HG03025 (cell line): ENCODE measurements at regions not wholly inside any gene's neighbourhood (a gene's known extent, or its start where the extent isn't known, plus 50 kb on each side); places are given as distances from the start of the nearest gene placed in this dataset.

Source experiments
- ATAC-seq: cut with Tn5 transposase; IDR thresholded peaks from one replicate; pipeline ENCODE4 v1.9.1; 2021; ENCODE audit warnings: mild to moderate bottlenecking, moderate library complexity; ENCODE audit not compliant: unreplicated experiment, low FRiP score

- no peak for ATAC-seq
Measured at GRCh38 chr12:46439793-46440511, 67.4 kb upstream of the SLC38A2 start.

GRCh38 chr12:46438719-46439319, 66.2 kb upstream of the SLC38A2 start:
- ATAC-seq: no peak

GRCh38 chr12:46438256-46438655, 65.7 kb upstream of the SLC38A2 start:
- ATAC-seq: no peak

- ATAC-seq: no peak
Measured at GRCh38 chr12:46437469-46437868, 64.9 kb upstream of the SLC38A2 start.

- no peak for ATAC-seq
Measured at GRCh38 chr12:46436747-46437146, 64.2 kb upstream of the SLC38A2 start.

GRCh38 chr12:46435625-46436024, 63.1 kb upstream of the SLC38A2 start:
- ATAC-seq: no peak

- ATAC-seq: no peak
Measured at GRCh38 chr12:46435029-46435428, 62.5 kb upstream of the SLC38A2 start.

- no peak for ATAC-seq
Measured at GRCh38 chr12:46433829-46434228, 61.3 kb upstream of the SLC38A2 start.

GRCh38 chr12:46432325-46432724, 59.8 kb upstream of the SLC38A2 start:
- no peak for ATAC-seq

- no peak for ATAC-seq
Measured at GRCh38 chr12:46430340-46430948, 57.9 kb upstream of the SLC38A2 start.
